B cell (primary cell): ENCODE measurements at regions not wholly inside any gene's neighbourhood (a gene's known extent, or its start where the extent isn't known, plus 50 kb on each side); places are given as distances from the start of the nearest gene placed in this dataset.

Source experiments
- ATAC-seq: fragments of 200-7000 bp; cut with Tn5 transposase; one replicate; pipeline ENCODE4 v1.10.0; 2021; ENCODE audit warnings: low read depth, mild to moderate bottlenecking, moderate number of reproducible peaks, moderate library complexity
- CTCF ChIA-PET: fragments of 350-600 bp; sonication (Branson Sonifier 250); formaldehyde crosslinking; loops from one replicate; lab custom pipeline; 2021; ENCODE audit warnings: antibody characterized with exemption, inconsistent platforms; lab: Charles Lee
- POLR2A ChIA-PET: fragments of 350-600 bp; sonication (Branson Sonifier 250); formaldehyde crosslinking; loops from one replicate; lab custom pipeline; 2021; ENCODE audit warnings: antibody characterized with exemption; lab: Charles Lee
- DNase-seq: peaks from one replicate; pipeline ENCODE4 v3.0.0; 2013
- H2AFZ ChIP-seq: 2 replicates; pipeline ENCODE4 v1.6.1; 2012; ENCODE audit warnings: mild to moderate bottlenecking, low read depth, low read length; ENCODE audit not compliant: insufficient read depth, poor library complexity, severe bottlenecking
- H3K27ac ChIP-seq, 2 donors: 1 replicate in 1 of 2; 2 replicates in 1 of 2; pipeline ENCODE4 v1.5.1; 2012 to 2013; ENCODE audit warnings: low read length in 2 of 2, mild to moderate bottlenecking in 2 of 2, moderate library complexity in 1 of 2
- H3K27me3 ChIP-seq, 4 experiments: fragments of 200-600 bp in 1 of 4; sonication (generic) in 1 of 4; replicated peaks in 1 of 4; 1 replicate in 2 of 4; 2 replicates in 2 of 4; pipeline versions ENCODE4 v1.6.1 to v1.7.0; 2013 to 2016; ENCODE audit warnings: low read length in 3 of 4, mild to moderate bottlenecking in 2 of 4, mixed read lengths in 1 of 4, moderate library complexity in 1 of 4; ENCODE audit not compliant: insufficient read depth in 4 of 4, control insufficient read depth in 3 of 4; ENCODE audit errors: control extremely low read depth in 1 of 4
- H3K36me3 ChIP-seq, 2 experiments: replicated peaks in 1 of 2; 1 replicate in 1 of 2; 2 replicates in 1 of 2; pipeline versions ENCODE4 v1.6.1 to v1.7.1; 2013; ENCODE audit warnings: low read length in 1 of 2; ENCODE audit not compliant: insufficient read depth in 2 of 2, control insufficient read depth in 1 of 2; ENCODE audit errors: control extremely low read depth in 1 of 2, extremely low read depth in 1 of 2
- H3K4me1 ChIP-seq, 2 donors: fragments of 200-600 bp in 1 of 2; sonication (generic) in 1 of 2; 1 replicate in 1 of 2; 2 replicates in 1 of 2; pipeline versions ENCODE4 v1.5.1 to v1.6.1; 2013 to 2017; ENCODE audit warnings: low read length in 2 of 2; ENCODE audit not compliant: control insufficient read depth in 2 of 2, insufficient read depth in 2 of 2
- H3K4me2 ChIP-seq: replicated peaks from 2 replicates; pipeline ENCODE3; 2012; ENCODE audit warnings: mild to moderate bottlenecking, low read depth, low read length; ENCODE audit not compliant: poor library complexity, severe bottlenecking
- H3K4me3 ChIP-seq, 5 experiments: fragments of 200-600 bp in 1 of 5; sonication (generic) in 1 of 5; 1 replicate in 3 of 5; 2 replicates in 2 of 5; pipeline versions ENCODE4 v1.5.1 to v1.7.0; 2011 to 2016; ENCODE audit warnings: low read length in 4 of 5, mild to moderate bottlenecking in 4 of 5, low read depth in 2 of 5, control low read depth in 1 of 5, moderate library complexity in 1 of 5; ENCODE audit not compliant: insufficient read depth in 1 of 5; ENCODE audit errors: control extremely low read depth in 1 of 5, extremely low read depth in 1 of 5
- H3K79me2 ChIP-seq: fragments of 200-600 bp; sonication (generic); one replicate; pipeline ENCODE4 v1.6.0; 2016; ENCODE audit warnings: low read length; ENCODE audit not compliant: control insufficient read depth, insufficient read depth
- H3K9ac ChIP-seq: fragments of 200-600 bp; sonication (generic); 2 replicates; pipeline ENCODE4 v1.6.1; 2017; ENCODE audit warnings: mild to moderate bottlenecking, low read length, moderate library complexity
- H3K9me3 ChIP-seq, 3 donors: one replicate each; pipeline versions ENCODE4 v1.6.1 to v1.7.1; 2013; ENCODE audit warnings: low read length in 2 of 3; ENCODE audit not compliant: control insufficient read depth in 2 of 3, insufficient read depth in 1 of 3; ENCODE audit errors: control extremely low read depth in 1 of 3
- H4K20me1 ChIP-seq: 2 replicates; pipeline ENCODE4 v1.6.0; 2012; ENCODE audit warnings: mild to moderate bottlenecking, low read length; ENCODE audit not compliant: insufficient read depth, control insufficient read depth, poor library complexity, severe bottlenecking
- H3K27ac Mint-ChIP-seq: one replicate; pipeline ENCODE4 v1.8.0; 2021; ENCODE audit warnings: mixed read lengths
- H3K27me3 Mint-ChIP-seq: one replicate; pipeline ENCODE4 v1.8.0; 2021; ENCODE audit warnings: mixed read lengths
- H3K4me1 Mint-ChIP-seq: one replicate; pipeline ENCODE4 v1.8.0; 2021; ENCODE audit warnings: mixed read lengths
- H3K4me3 Mint-ChIP-seq: one replicate; pipeline ENCODE4 v1.8.0; 2021; ENCODE audit warnings: mixed read lengths
- H3K9me3 Mint-ChIP-seq: one replicate; pipeline ENCODE4 v1.8.0; 2022; ENCODE audit warnings: mixed read lengths; ENCODE audit not compliant: insufficient read depth
- EZH2 ChIP-seq: IDR thresholded peaks from 2 replicates; pipeline ENCODE4 v1.6.1; 2012; ENCODE audit warnings: borderline replicate concordance, low read depth, mild to moderate bottlenecking, moderate library complexity, low read length; ENCODE audit not compliant: insufficient read depth, poor library complexity, severe bottlenecking
- WGBS: methylation state at CpG from one replicate; pipeline ENCODE4 v1.1.5; 2013; ENCODE audit warnings: missing lambda C conversion rate; ENCODE audit not compliant: insufficient coverage; 5-methylcytosine and 5-hydroxymethylcytosine counted together
- intact Hi-C: fragments of 100-400 bp; cut with micrococcal nuclease; formaldehyde crosslinking; loops from one replicate; pipeline ENCODE4 v1.10.0; 2022
- TF ChIP-seq, protein P1 (sequence below): fragments of 200-600 bp; IDR thresholded peaks from one replicate; pipeline ENCODE4 v1.8.0; 2022; ENCODE audit warnings: antibody characterized with exemption, mild to moderate bottlenecking

DNA sequence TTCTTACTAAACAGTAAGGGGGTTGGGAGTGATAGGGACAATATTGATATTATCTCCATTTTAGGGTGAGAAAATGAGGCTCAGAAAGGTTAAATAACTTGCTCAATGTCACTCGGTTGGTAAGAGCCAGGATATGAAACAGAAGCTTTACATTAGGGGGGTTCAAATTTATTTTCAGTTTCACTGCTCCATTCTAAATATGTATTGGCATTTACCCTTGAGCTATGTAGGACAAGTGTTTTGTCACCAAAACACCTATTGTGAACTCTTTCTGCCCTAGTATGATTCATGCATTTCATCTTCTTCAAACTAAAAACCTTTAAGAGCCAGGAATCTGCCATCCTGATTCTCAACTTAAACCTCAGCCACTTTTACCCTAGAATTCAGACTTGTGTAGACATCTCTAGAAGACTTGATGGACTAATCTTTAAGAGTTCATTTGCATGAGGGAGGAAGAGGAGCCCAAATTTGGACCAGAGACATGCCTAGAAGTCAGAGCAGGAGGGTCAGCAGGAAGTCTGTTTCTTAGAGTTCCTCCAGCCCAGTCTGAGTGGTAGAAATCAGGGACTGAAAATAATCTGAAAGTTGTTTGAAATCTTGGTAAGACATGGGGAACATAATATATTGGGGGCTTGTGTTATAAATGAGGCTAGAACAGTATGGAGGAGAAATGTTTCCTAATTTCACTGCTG lies 129.4 kb upstream of the ATP5MC3 start:
- DNase-seq, result no peak
- Mint-ChIP-seq H3K4me3 (no peak overlapping the region), H3K27ac (no peak overlapping the region), H3K27me3 (peaks cover 8% of the 10 kb centered on the region), H3K4me1 (no peaks in the 10 kb centered on the region), H3K9me3 (no peaks in the 10 kb centered on the region)
- Histone ChIP-seq H4K20me1 (no peaks in the 10 kb centered on the region), H3K4me3 (no peak overlapping the region), H3K36me3 (no peaks in the 10 kb centered on the region), H3K27me3 (no peaks in the 10 kb centered on the region), H3K9ac (no peak overlapping the region), H3K9me3 (no peaks in the 10 kb centered on the region), H2AFZ (no peak overlapping the region), H3K4me1 (no peaks in the 10 kb centered on the region), H3K79me2 (no peaks in the 10 kb centered on the region), H3K27ac (no peak overlapping the region), H3K4me2 (no peak overlapping the region)
- no CpG with 5 or more reads among the region's 1 CpG for WGBS
- ChIA-PET POLR2A (no interaction called here), CTCF (no interaction called here)
- TF ChIP-seq, protein P1, sequence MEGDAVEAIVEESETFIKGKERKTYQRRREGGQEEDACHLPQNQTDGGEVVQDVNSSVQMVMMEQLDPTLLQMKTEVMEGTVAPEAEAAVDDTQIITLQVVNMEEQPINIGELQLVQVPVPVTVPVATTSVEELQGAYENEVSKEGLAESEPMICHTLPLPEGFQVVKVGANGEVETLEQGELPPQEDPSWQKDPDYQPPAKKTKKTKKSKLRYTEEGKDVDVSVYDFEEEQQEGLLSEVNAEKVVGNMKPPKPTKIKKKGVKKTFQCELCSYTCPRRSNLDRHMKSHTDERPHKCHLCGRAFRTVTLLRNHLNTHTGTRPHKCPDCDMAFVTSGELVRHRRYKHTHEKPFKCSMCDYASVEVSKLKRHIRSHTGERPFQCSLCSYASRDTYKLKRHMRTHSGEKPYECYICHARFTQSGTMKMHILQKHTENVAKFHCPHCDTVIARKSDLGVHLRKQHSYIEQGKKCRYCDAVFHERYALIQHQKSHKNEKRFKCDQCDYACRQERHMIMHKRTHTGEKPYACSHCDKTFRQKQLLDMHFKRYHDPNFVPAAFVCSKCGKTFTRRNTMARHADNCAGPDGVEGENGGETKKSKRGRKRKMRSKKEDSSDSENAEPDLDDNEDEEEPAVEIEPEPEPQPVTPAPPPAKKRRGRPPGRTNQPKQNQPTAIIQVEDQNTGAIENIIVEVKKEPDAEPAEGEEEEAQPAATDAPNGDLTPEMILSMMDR, result no peak
- no peak for TF ChIP-seq EZH2
- no peak for ATAC-seq
- intact Hi-C loops, result no loop called here

DNA sequence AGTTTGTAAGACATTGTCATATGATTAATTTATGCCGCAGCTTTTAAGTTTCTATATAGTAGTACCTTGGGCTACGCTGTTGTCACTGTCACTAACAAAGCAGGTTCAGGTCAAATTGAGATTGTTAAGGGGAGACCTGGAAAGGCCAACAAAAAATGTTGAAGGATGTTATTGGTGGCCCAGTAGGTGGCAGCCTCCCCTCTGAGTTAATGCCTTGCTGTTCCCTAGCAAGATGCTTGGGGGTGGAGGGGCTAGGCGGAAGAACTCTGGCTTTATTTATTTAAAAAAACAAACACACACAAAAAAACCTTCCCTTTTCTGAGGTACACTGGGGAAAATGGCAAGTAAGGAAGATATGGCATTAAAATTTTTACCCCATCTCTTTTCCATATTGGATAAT lies 128.3 kb upstream of the ATP5MC3 start:
- DNase-seq (no peak), ATAC-seq (no peak)
- Histone ChIP-seq H3K27me3 (peaks cover 0 to 2% (median under 1%) of the 10 kb centered on the region in 4 experiments), H4K20me1 (no peaks in the 10 kb centered on the region), H3K36me3 (no peaks in the 10 kb centered on the region), H3K27ac (no peak overlapping the region), H3K4me3 (no peak overlapping the region), H3K79me2 (no peaks in the 10 kb centered on the region), H3K4me1 (no peaks in the 10 kb centered on the region), H2AFZ (no peak overlapping the region), H3K9ac (no peak overlapping the region), H3K9me3 (no peaks in the 10 kb centered on the region), H3K4me2 (no peak overlapping the region)
- CTCF ChIA-PET, result no interaction called here
- peaks cover 13% of the 10 kb centered on the region for H3K27me3 Mint-ChIP-seq
- TF ChIP-seq, protein P1, result no peak
- no peak for TF ChIP-seq EZH2
- intact Hi-C loops, result no loop called here
- POLR2A ChIA-PET, result no interaction called here
- no peaks in the 10 kb centered on the region for H3K9me3 Mint-ChIP-seq
- H3K27ac Mint-ChIP-seq, result no peak overlapping the region
- H3K4me1 Mint-ChIP-seq, result no peaks in the 10 kb centered on the region
- no peak overlapping the region for H3K4me3 Mint-ChIP-seq
- WGBS, result 64% methylated on average over 2 of the region's 3 CpGs
